Right atrium auricular region (tissue), 2 donors: ENCODE measurements at regions not wholly inside any gene's neighbourhood (a gene's known extent, or its start where the extent isn't known, plus 50 kb on each side); places are given as distances from the start of the nearest gene placed in this dataset.

Source experiments
- DNase-seq: peaks from one replicate; pipeline ENCODE4 v3.0.0-alpha.2; 2019; ENCODE audit warnings: low spot score
- H3K27ac ChIP-seq, 2 donors: fragments of 200-600 bp; sonication (generic); 1 replicate in 1 of 2; 2 replicates in 1 of 2; pipeline ENCODE4 v1.5.1; 2016 to 2019
- H3K27me3 ChIP-seq, 2 donors: fragments of 200-600 bp; sonication (generic); one replicate each; pipeline versions ENCODE4 v1.5.1 to v1.6.0; 2017 to 2019
- H3K36me3 ChIP-seq: fragments of 200-600 bp; sonication (generic); one replicate; pipeline ENCODE4 v1.5.1; 2016
- H3K4me1 ChIP-seq, 2 donors: fragments of 200-600 bp; sonication (generic); one replicate each; pipeline versions ENCODE4 v1.5.1 to v1.6.0; 2017 to 2019
- H3K4me3 ChIP-seq, 2 donors: fragments of 200-600 bp; sonication (generic); 1 replicate in 1 of 2; 2 replicates in 1 of 2; pipeline ENCODE4 v1.5.1; 2017 to 2019; ENCODE audit warnings: mild to moderate bottlenecking in 1 of 2, moderate library complexity in 1 of 2
- H3K9me3 ChIP-seq, 2 donors: fragments of 200-600 bp; sonication (generic); one replicate each; pipeline ENCODE4 v1.5.1; 2019
- CTCF ChIP-seq, 2 donors: fragments of 200-600 bp; sonication (generic); IDR thresholded peaks; one replicate each; pipeline ENCODE4 v1.5.1; 2019; ENCODE audit warnings: antibody characterized with exemption in 2 of 2

- Histone ChIP-seq H3K9me3 (no peaks in the 10 kb centered on the region), H3K36me3 (no peaks in the 10 kb centered on the region), H3K27me3 (no peaks in the 10 kb centered on the region), H3K27ac (no peak overlapping the region), H3K4me1 (peaks cover 0 to 56% of the 10 kb centered on the region in 2 donors), H3K4me3 (no peak overlapping the region)
- no peak for TF ChIP-seq CTCF (IDR thresholded peaks at IDR 0.05)
- DNase-seq: no peak
These were observed 115.0 kb downstream of the NAV1 start for GRCh38 chr1:201653883-201654282.

GRCh38 chr1:201655243-201655642 is 116.3 kb downstream of the NAV1 start:
- Histone ChIP-seq H3K9me3 (no peaks in the 10 kb centered on the region), H3K27ac (no peak overlapping the region), H3K4me3 (no peak overlapping the region), H3K36me3 (no peaks in the 10 kb centered on the region), H3K4me1 (peaks cover 0 to 53% of the 10 kb centered on the region in 2 donors), H3K27me3 (no peaks in the 10 kb centered on the region)
- no peak for TF ChIP-seq CTCF (IDR thresholded peaks at IDR 0.05)
- no peak for DNase-seq

GRCh38 chr1:201655910-201656309 is 117.0 kb downstream of the NAV1 start:
- TF ChIP-seq CTCF (IDR thresholded peaks at IDR 0.05): no peak

GRCh38 chr1:201656311-201657032 is 117.5 kb downstream of the NAV1 start:
- Histone ChIP-seq H3K27me3 (no peaks in the 10 kb centered on the region), H3K9me3 (no peaks in the 10 kb centered on the region), H3K36me3 (no peaks in the 10 kb centered on the region), H3K4me3 (no peak overlapping the region), H3K27ac (no peak overlapping the region), H3K4me1 (peaks cover 0 to 44% of the 10 kb centered on the region in 2 donors)
- no peak for DNase-seq
- TF ChIP-seq CTCF (IDR thresholded peaks at IDR 0.05): no peak

More at GRCh38 chr1:201655910-201656309, 117.0 kb downstream of the NAV1 start:
- no peak overlapping the region for H3K4me3 ChIP-seq
- no peaks in the 10 kb centered on the region for H3K27me3 ChIP-seq
- H3K4me1 ChIP-seq: peaks cover 0 to 48% of the 10 kb centered on the region in 2 donors
- H3K9me3 ChIP-seq: no peaks in the 10 kb centered on the region
- H3K36me3 ChIP-seq: no peaks in the 10 kb centered on the region
- no peak overlapping the region for H3K27ac ChIP-seq
- no peak for DNase-seq

- Histone ChIP-seq H3K4me1 (peaks cover 0 to 49% of the 10 kb centered on the region in 2 donors), H3K9me3 (no peaks in the 10 kb centered on the region), H3K27me3 (no peaks in the 10 kb centered on the region), H3K27ac (no peak overlapping the region), H3K4me3 (no peak overlapping the region), H3K36me3 (no peaks in the 10 kb centered on the region)
- TF ChIP-seq CTCF (IDR thresholded peaks at IDR 0.05): no peak
- DNase-seq: no peak
These were observed 120.6 kb downstream of the NAV1 start for GRCh38 chr1:201659572-201659971.
